WERI-Rb-1 (cell line): ENCODE measurements at regions not wholly inside any gene's neighbourhood (a gene's known extent, or its start where the extent isn't known, plus 50 kb on each side); places are given as distances from the start of the nearest gene placed in this dataset.

Source experiments
- DNase-seq: peaks from one replicate; pipeline ENCODE4 v3.0.0-alpha.2; 2020
- H3K27ac ChIP-seq: fragments of 250-450 bp; sonication (Bioruptor Pico); 2 replicates; pipeline ENCODE4 v1.5.1; 2020; ENCODE audit warnings: mild to moderate bottlenecking, moderate library complexity
- H3K27me3 ChIP-seq: fragments of 250-450 bp; sonication (Bioruptor Pico); 2 replicates; pipeline ENCODE4 v1.5.1; 2021; ENCODE audit warnings: mild to moderate bottlenecking, low read depth, moderate library complexity; ENCODE audit not compliant: insufficient read depth, severe bottlenecking
- H3K36me3 ChIP-seq: fragments of 250-450 bp; sonication (Bioruptor Pico); 2 replicates; pipeline ENCODE4 v1.5.1; 2020; ENCODE audit warnings: mild to moderate bottlenecking, moderate library complexity
- H3K4me3 ChIP-seq: 2 replicates; pipeline ENCODE4 v1.5.1; 2011; ENCODE audit warnings: low read depth, mild to moderate bottlenecking, control low read depth, low read length
- H3K9me3 ChIP-seq: fragments of 250-450 bp; sonication (Bioruptor Pico); 2 replicates; pipeline ENCODE4 v1.5.1; 2021; ENCODE audit warnings: mild to moderate bottlenecking, moderate library complexity; ENCODE audit not compliant: severe bottlenecking
- TF ChIP-seq, protein P1 (sequence below): IDR thresholded peaks from 2 replicates; pipeline ENCODE4 v1.5.1; 2011; ENCODE audit warnings: low read depth, mild to moderate bottlenecking, control low read depth, inconsistent platforms, low read length

DNA sequence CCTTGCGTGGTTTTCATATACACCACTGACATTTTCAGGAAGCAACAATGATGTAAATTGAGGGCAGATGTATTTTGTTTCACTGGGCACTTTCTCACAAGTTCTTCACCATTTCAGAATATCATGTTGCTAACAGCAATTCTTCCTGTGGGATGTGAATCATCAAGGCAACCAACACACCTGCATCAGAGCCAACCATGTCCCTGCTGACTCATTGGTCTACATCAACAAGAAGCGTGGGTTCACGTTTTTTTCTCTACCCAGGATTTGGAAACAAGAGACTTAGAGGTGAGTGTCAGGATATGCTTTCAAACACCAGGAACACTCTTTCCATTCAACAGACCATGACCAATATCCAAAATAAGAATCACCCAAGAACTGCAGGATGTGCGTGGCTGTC lies 203.9 kb downstream of the TEX36 start:
- H3K36me3 ChIP-seq: no peaks in the 10 kb centered on the region
- no peak for DNase-seq
- TF ChIP-seq, protein P1, sequence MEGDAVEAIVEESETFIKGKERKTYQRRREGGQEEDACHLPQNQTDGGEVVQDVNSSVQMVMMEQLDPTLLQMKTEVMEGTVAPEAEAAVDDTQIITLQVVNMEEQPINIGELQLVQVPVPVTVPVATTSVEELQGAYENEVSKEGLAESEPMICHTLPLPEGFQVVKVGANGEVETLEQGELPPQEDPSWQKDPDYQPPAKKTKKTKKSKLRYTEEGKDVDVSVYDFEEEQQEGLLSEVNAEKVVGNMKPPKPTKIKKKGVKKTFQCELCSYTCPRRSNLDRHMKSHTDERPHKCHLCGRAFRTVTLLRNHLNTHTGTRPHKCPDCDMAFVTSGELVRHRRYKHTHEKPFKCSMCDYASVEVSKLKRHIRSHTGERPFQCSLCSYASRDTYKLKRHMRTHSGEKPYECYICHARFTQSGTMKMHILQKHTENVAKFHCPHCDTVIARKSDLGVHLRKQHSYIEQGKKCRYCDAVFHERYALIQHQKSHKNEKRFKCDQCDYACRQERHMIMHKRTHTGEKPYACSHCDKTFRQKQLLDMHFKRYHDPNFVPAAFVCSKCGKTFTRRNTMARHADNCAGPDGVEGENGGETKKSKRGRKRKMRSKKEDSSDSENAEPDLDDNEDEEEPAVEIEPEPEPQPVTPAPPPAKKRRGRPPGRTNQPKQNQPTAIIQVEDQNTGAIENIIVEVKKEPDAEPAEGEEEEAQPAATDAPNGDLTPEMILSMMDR: no peak
- no peaks in the 10 kb centered on the region for H3K9me3 ChIP-seq
- H3K27ac ChIP-seq: no peak overlapping the region
- no peak overlapping the region for H3K4me3 ChIP-seq
- peaks cover 36% of the 10 kb centered on the region for H3K27me3 ChIP-seq

DNA sequence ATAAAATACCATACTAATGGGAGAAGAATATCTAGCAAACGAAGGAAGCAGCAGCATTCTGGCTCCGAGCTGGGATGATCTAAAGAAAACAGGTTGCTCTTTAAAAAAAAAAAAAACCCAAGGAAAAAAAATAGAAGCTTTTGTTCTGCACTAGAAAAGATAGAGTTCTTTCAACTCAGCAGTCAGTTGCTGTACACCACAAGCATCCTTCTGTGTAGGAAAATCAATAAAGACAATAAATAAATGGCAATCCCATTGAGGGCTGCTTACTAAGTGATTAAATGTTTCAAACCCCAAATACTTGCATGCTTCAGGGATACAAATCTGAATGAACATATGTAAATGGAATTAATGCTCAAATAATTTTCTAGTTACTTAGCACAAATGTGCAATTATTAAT lies 207.1 kb downstream of the TEX36 start:
- Histone ChIP-seq H3K4me3 (no peak overlapping the region), H3K36me3 (no peaks in the 10 kb centered on the region), H3K27ac (no peak overlapping the region), H3K27me3 (peaks cover 28% of the 10 kb centered on the region), H3K9me3 (no peaks in the 10 kb centered on the region)
- DNase-seq: no peak
- TF ChIP-seq, protein P1: no peak

DNA sequence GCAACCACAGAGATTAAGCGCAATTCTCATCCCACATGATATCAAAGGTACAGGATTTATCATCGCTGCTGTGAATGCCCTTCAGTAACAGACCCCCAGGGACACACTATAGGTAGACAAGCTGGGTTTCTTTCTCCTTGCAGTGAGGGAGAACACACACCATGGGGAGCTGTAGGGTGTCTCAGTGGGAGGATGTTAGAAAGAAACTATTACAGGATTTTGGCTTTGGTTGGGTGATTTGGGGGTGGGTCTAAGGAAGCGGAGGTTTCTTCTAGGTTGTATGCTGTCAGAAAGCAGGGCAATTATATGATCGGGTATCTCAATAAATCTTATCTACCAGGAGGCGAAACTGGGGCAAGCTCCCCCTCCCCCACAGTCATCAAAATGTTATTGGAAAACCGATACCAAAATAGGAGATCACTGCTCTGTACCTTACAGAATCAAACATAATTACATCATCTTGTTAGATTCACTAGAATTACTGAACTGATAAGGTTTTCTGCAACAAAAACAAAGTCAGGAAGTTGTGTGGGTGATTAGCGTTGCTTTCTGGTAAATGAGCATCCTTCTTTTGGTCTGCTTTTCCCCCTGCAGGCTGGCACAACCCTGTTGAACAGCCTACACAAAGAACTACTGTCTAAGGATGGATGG lies 209.7 kb downstream of the TEX36 start:
- H3K9me3 ChIP-seq: no peaks in the 10 kb centered on the region
- no peak overlapping the region for H3K27ac ChIP-seq
- no peaks in the 10 kb centered on the region for H3K36me3 ChIP-seq
- TF ChIP-seq, protein P1: no peak
- H3K4me3 ChIP-seq: no peak overlapping the region
- DNase-seq: no peak
- peaks cover 39% of the 10 kb centered on the region for H3K27me3 ChIP-seq

DNA sequence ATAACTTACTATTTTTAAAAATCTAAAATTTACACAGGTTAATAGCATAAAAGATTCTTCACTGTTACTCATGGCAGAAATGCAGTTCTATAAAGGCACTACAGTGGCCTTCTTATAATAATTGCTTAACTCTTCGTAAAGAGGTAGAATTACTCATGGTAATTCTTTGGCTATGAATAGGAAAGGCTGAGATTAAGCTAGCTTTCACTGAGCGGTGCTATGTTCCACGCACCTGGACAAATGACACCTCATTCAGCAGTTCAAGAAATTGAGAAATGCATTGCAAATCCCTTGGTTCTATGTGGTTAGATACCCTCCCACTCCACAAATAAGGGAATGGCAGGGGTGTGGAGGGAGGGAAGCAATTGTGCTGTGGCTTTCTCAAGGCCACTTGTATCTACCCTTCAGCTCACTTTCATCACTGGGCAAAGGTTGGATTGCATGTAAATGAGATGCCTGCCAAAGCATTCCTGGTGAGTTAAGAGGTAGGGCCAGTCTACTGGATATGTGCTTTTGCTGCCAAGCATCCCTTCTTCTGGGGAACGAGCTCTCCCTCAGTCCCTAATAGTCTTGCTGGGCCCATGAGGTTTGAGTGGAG lies 210.9 kb downstream of the TEX36 start:
- no peaks in the 10 kb centered on the region for H3K36me3 ChIP-seq
- no peak overlapping the region for H3K4me3 ChIP-seq
- H3K27me3 ChIP-seq: peaks cover 47% of the 10 kb centered on the region
- TF ChIP-seq, protein P1: no peak
- H3K9me3 ChIP-seq: no peaks in the 10 kb centered on the region
- DNase-seq: no peak
- no peak overlapping the region for H3K27ac ChIP-seq

DNA sequence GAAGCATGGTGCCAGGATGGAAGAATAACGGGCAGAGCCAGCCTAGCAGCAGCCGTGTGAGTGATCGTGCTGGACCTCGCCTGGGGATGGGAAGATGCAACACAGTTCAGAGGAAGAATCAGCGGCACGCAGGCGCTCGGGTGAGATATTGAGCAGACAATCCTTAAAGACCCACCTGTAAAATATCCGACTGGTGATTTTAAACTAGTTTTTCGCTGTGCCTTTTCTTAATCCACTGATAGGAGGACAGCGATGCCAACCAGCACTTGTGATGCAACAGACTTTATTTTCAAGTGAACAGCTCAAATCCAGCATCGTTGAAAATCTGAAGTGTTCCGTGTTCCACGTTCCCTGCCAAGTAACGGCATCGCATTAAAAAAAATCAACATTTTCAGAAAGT lies 214.7 kb downstream of the TEX36 start:
- Histone ChIP-seq H3K36me3 (no peaks in the 10 kb centered on the region), H3K4me3 (no peak overlapping the region), H3K27me3 (peaks cover 39% of the 10 kb centered on the region), H3K27ac (no peak overlapping the region), H3K9me3 (no peaks in the 10 kb centered on the region)
- DNase-seq: no peak
- TF ChIP-seq, protein P1: no peak

DNA sequence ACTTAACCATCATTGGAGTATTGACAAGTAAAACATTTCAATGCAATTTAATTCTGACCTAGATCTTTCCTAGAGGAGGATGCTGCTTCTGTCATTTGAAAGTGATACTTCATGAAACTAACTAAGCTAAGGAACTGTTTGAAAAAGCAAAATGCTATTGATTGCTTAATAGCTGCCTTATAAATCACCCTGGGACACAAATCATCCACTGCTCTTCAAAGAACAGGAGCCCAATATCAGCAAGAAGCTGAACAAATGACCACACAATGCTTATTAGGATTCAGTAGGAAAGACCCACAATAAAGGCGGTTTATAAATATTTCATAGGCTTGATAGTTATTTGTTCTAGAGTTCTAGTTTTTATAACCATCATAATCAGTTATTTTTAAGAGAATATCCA lies 216.3 kb downstream of the TEX36 start:
- DNase-seq: no peak
- Histone ChIP-seq H3K27me3 (peaks cover 48% of the 10 kb centered on the region), H3K27ac (no peak overlapping the region), H3K9me3 (no peaks in the 10 kb centered on the region), H3K4me3 (no peak overlapping the region), H3K36me3 (no peaks in the 10 kb centered on the region)
- TF ChIP-seq, protein P1: no peak
